Thymus (tissue), 11 donors: ENCODE measurements at regions not wholly inside any gene's neighbourhood (a gene's known extent, or its start where the extent isn't known, plus 50 kb on each side); places are given as distances from the start of the nearest gene placed in this dataset.
"Not testable (repeated sequence)": the region's sequence is repeated elsewhere in the genome, so short reads cannot be mapped to it uniquely, and the experiment has no call there.

ENCODE experiments used
- DNase-seq, 9 donors: peaks; one replicate each; pipeline ENCODE4 v3.0.0-alpha.2; 2013; ENCODE audit warnings: low spot score in 9 of 9, low read depth in 6 of 9, missing footprints in 1 of 9
- H3K27ac ChIP-seq, 2 donors: one replicate each; pipeline ENCODE4 v1.5.1; 2013; ENCODE audit warnings: control low read depth in 1 of 2, low read depth in 1 of 2, low read length in 1 of 2, mild to moderate bottlenecking in 1 of 2, moderate library complexity in 1 of 2
- H3K27me3 ChIP-seq, 2 donors: one replicate each; pipeline ENCODE4 v1.5.1; 2013; ENCODE audit warnings: low read length in 1 of 2; ENCODE audit not compliant: control insufficient read depth in 2 of 2, insufficient read depth in 1 of 2
- H3K36me3 ChIP-seq, 2 donors: one replicate each; pipeline ENCODE4 v1.5.1; 2013; ENCODE audit warnings: low read length in 1 of 2, mild to moderate bottlenecking in 1 of 2, moderate library complexity in 1 of 2; ENCODE audit not compliant: control insufficient read depth in 2 of 2, insufficient read depth in 2 of 2
- H3K4me1 ChIP-seq, 2 donors: one replicate each; pipeline ENCODE4 v1.5.1; 2013; ENCODE audit warnings: low read length in 2 of 2; ENCODE audit not compliant: control insufficient read depth in 2 of 2, insufficient read depth in 2 of 2
- H3K4me3 ChIP-seq, 2 donors: one replicate each; pipeline ENCODE4 v1.5.1; 2013; ENCODE audit warnings: low read length in 2 of 2, control low read depth in 1 of 2, mild to moderate bottlenecking in 1 of 2
- H3K9me3 ChIP-seq, 2 donors: one replicate each; pipeline ENCODE4 v1.5.1; 2013; ENCODE audit warnings: low read length in 1 of 2, mild to moderate bottlenecking in 1 of 2; ENCODE audit not compliant: control insufficient read depth in 2 of 2, insufficient read depth in 1 of 2
- WGBS: extraction: QIAGEN DNeasy Blood & Tissue Kit; methylation state at CpG from one replicate; pipeline ENCODE4 v1.1.7; 2013; 5-methylcytosine and 5-hydroxymethylcytosine counted together
- donor health status: healthy.

DNA sequence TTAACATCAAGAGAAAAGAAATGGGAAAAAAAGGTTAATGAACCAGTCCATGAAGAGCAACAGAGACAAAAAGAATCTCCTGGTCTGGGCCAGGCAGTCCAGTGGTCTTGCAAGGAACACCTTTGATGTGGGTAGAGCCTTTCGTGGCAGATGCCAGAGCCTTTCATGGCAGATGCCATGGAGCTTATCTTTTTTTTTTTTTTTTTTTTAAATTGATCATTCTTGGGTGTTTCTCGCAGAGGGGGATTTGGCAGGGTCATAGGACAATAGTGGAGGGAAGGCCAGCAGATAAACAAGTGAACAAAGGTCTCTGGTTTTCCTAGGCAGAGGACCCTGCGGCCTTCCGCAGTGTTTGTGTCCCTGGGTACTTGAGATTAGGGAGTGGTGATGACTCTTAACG, 100.9 kb downstream of the ZNF429 start:
- H3K4me1 ChIP-seq, H3K27me3 ChIP-seq, DNase-seq, H3K36me3 ChIP-seq, H3K27ac ChIP-seq, H3K4me3 ChIP-seq: not testable (repeated sequence)
- peaks cover 0 to 15% of the 10 kb centered on the region in 2 donors for H3K9me3 ChIP-seq
- WGBS = 96% methylated on average over 2 of the region's 5 CpGs

DNA sequence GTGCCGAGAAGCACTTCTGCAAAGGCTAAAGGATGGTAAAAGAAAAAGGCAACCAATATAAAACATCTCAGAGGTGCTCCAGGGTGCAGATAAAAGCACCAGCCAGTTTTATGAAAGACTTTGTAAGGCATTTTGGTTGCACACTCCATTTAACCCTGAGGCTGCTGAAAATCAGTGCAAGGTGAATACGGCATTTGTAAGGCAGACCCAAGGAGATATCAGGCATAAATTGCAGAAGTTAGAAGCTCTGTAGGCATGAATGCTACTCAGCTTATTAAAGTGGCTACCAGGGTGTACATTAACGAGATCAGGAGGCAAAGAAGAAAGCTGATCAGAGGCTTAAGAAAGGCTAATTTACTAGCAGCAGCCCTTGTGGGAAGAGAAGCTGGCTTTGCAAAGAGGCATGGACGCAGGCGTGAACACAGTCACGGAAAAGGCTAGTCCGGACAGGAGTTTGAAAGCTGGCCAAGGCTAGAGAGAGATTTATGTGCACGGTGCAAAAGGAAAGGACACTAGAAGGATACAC, 99.6 kb downstream of the ZNF429 start:
- 70% methylated on average over 8 of the region's 8 CpGs for WGBS
- DNase-seq = peak in 2 of 9 donors; percentile 13 to 15
- Histone ChIP-seq H3K27ac (peak overlapping the region; percentile 18 to 80), H3K4me1 (peaks cover 0 to 4% of the 10 kb centered on the region in 2 donors), H3K27me3 (no peaks in the 10 kb centered on the region), H3K9me3 (peaks cover 0 to 18% of the 10 kb centered on the region in 2 donors), H3K36me3 (no peaks in the 10 kb centered on the region), H3K4me3 (peak overlapping the region in 1 of 2 donors; percentile 48)
